C4-2B (cell line): ENCODE measurements at regions not wholly inside any gene's neighbourhood (a gene's known extent, or its start where the extent isn't known, plus 50 kb on each side); places are given as distances from the start of the nearest gene placed in this dataset.

Experiments
- ZFX ChIP-seq: fragments of 450-650 bp; IDR thresholded peaks from 2 replicates; pipeline ENCODE4 v1.6.1; 2017
- TF ChIP-seq, protein P1 (sequence below): fragments of 450-650 bp; conservative IDR thresholded peaks from 2 replicates; pipeline ENCODE4 v1.5.1; 2017; ENCODE audit warnings: mild to moderate bottlenecking

DNA sequence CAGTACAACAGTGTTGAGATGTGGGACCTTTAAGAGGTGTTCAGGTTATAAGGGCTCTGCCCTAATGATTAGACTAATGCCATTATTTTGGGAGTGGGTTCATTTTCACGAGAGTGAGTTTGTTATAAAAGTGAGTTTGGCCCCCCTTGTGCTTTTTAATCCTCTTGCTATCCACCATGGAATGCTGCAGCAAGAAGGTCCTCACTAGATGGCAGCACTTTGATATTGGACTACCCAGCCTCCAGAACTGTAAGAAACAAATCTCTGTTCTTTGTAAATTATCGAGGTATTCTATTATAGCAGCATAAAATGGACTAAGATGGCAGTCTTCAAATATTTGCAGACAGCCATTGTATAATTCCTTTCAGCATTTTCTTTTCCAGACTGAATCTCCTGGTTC lies 212.4 kb downstream of the LRRC70 start:
- TF ChIP-seq, protein P1, sequence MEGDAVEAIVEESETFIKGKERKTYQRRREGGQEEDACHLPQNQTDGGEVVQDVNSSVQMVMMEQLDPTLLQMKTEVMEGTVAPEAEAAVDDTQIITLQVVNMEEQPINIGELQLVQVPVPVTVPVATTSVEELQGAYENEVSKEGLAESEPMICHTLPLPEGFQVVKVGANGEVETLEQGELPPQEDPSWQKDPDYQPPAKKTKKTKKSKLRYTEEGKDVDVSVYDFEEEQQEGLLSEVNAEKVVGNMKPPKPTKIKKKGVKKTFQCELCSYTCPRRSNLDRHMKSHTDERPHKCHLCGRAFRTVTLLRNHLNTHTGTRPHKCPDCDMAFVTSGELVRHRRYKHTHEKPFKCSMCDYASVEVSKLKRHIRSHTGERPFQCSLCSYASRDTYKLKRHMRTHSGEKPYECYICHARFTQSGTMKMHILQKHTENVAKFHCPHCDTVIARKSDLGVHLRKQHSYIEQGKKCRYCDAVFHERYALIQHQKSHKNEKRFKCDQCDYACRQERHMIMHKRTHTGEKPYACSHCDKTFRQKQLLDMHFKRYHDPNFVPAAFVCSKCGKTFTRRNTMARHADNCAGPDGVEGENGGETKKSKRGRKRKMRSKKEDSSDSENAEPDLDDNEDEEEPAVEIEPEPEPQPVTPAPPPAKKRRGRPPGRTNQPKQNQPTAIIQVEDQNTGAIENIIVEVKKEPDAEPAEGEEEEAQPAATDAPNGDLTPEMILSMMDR, result peak; percentile 68
- TF ChIP-seq ZFX, result no peak
